Astrocyte (in vitro differentiated cells and primary cell): ENCODE measurements at regions not wholly inside any gene's neighbourhood (a gene's known extent, or its start where the extent isn't known, plus 50 kb on each side); places are given as distances from the start of the nearest gene placed in this dataset.

ENCODE experiments used
- DNase-seq: peaks from one replicate; pipeline ENCODE4 v3.0.0-alpha.2; 2010; ENCODE audit warnings: low read depth
- FAIRE-seq: peaks from 2 replicates; lab custom pipeline; 2011; peaks lifted over from hg19 to GRCh38; lab: Jason Lieb, UNC
- H2AFZ ChIP-seq: 2 replicates; pipeline ENCODE4 v1.6.0; 2012; ENCODE audit warnings: low read depth, low read length, inconsistent platforms
- H3K27ac ChIP-seq: 2 replicates; pipeline ENCODE4 v1.5.1; 2011; ENCODE audit warnings: low read depth, low read length, inconsistent platforms
- H3K27me3 ChIP-seq: 2 replicates; pipeline ENCODE4 v1.6.0; 2011; ENCODE audit warnings: low read length, inconsistent platforms; ENCODE audit not compliant: insufficient read depth
- H3K36me3 ChIP-seq: 2 replicates; pipeline ENCODE4 v1.5.1; 2011; ENCODE audit warnings: low read length, inconsistent platforms; ENCODE audit not compliant: insufficient read depth
- H3K4me1 ChIP-seq: 2 replicates; pipeline ENCODE4 v1.5.1; 2011; ENCODE audit warnings: low read length, inconsistent platforms; ENCODE audit not compliant: insufficient read depth
- H3K4me2 ChIP-seq: 2 replicates; pipeline ENCODE4 v1.6.0; 2012; ENCODE audit warnings: low read length, inconsistent platforms
- H3K4me3 ChIP-seq: 2 replicates; pipeline ENCODE4 v1.5.1; 2011; ENCODE audit warnings: low read depth, mild to moderate bottlenecking, low read length, inconsistent platforms; ENCODE audit not compliant: insufficient read depth
- H3K79me2 ChIP-seq: 2 replicates; pipeline ENCODE4 v1.6.0; 2012; ENCODE audit warnings: mild to moderate bottlenecking, low read length, inconsistent platforms; ENCODE audit not compliant: insufficient read depth
- H3K9ac ChIP-seq: 2 replicates; pipeline ENCODE4 v1.6.0; 2012; ENCODE audit warnings: mild to moderate bottlenecking, low read length, inconsistent platforms
- H3K9me3 ChIP-seq: 2 replicates; pipeline ENCODE4 v1.5.1; 2012; ENCODE audit warnings: low read depth, mild to moderate bottlenecking, low read length, inconsistent platforms; ENCODE audit not compliant: insufficient read depth
- H4K20me1 ChIP-seq: 2 replicates; pipeline ENCODE4 v1.6.0; 2012; ENCODE audit warnings: low read length, inconsistent platforms; ENCODE audit not compliant: insufficient read depth
- H3K27ac Mint-ChIP-seq: one replicate; pipeline ENCODE4 v1.8.0; 2021; ENCODE audit warnings: mild to moderate bottlenecking, mixed read lengths; ENCODE audit not compliant: unreplicated experiment
- H3K27me3 Mint-ChIP-seq: one replicate; pipeline ENCODE4 v1.8.0; 2021; ENCODE audit warnings: low read depth, mixed read lengths; ENCODE audit not compliant: unreplicated experiment
- H3K36me3 Mint-ChIP-seq: one replicate; pipeline ENCODE4 v1.8.0; 2021; ENCODE audit warnings: low read depth, mixed read lengths; ENCODE audit not compliant: unreplicated experiment
- H3K4me1 Mint-ChIP-seq: one replicate; pipeline ENCODE4 v1.8.0; 2021; ENCODE audit warnings: low read depth, mixed read lengths; ENCODE audit not compliant: unreplicated experiment
- H3K4me3 Mint-ChIP-seq: one replicate; pipeline ENCODE4 v1.8.0; 2021; ENCODE audit warnings: mild to moderate bottlenecking, moderate library complexity, mixed read lengths; ENCODE audit not compliant: unreplicated experiment
- H3K9me3 Mint-ChIP-seq: one replicate; pipeline ENCODE4 v1.8.0; 2021; ENCODE audit warnings: mild to moderate bottlenecking, mixed read lengths; ENCODE audit not compliant: unreplicated experiment
- CTCF ChIP-seq: IDR thresholded peaks from 2 replicates; pipeline ENCODE4 v1.5.1; 2011; ENCODE audit warnings: low read depth, mild to moderate bottlenecking, inconsistent platforms, low read length, moderate library complexity; ENCODE audit not compliant: insufficient read depth
- EZH2 ChIP-seq: IDR thresholded peaks from 2 replicates; pipeline ENCODE4 v1.6.1; 2012; ENCODE audit warnings: mild to moderate bottlenecking, low read length, inconsistent platforms; ENCODE audit not compliant: insufficient read depth

- FAIRE-seq: no peak
- H3K4me2 ChIP-seq: no peak overlapping the region
- H3K9me3 Mint-ChIP-seq: no peaks in the 10 kb centered on the region
- H3K36me3 Mint-ChIP-seq: no peaks in the 10 kb centered on the region
- no peaks in the 10 kb centered on the region for H3K36me3 ChIP-seq
- no peak overlapping the region for H2AFZ ChIP-seq
- no peak for DNase-seq
- H3K27me3 ChIP-seq: no peaks in the 10 kb centered on the region
- H3K79me2 ChIP-seq: no peaks in the 10 kb centered on the region
- no peak for TF ChIP-seq CTCF
- TF ChIP-seq EZH2: no peak
- H3K4me3 Mint-ChIP-seq: no peak overlapping the region
- H3K4me1 Mint-ChIP-seq: no peaks in the 10 kb centered on the region
- no peak overlapping the region for H3K27ac ChIP-seq
- no peak overlapping the region for H3K4me3 ChIP-seq
- H4K20me1 ChIP-seq: no peaks in the 10 kb centered on the region
- H3K4me1 ChIP-seq: no peaks in the 10 kb centered on the region
- H3K9ac ChIP-seq: no peak overlapping the region
- H3K27ac Mint-ChIP-seq: no peak overlapping the region
- no peaks in the 10 kb centered on the region for H3K27me3 Mint-ChIP-seq
- H3K9me3 ChIP-seq: no peaks in the 10 kb centered on the region
Observed at GRCh38 chr3:110473405-110473804, 598.2 kb upstream of the NECTIN3 start.

GRCh38 chr3:110474397-110474796 is 597.2 kb upstream of the NECTIN3 start:
- no peak overlapping the region for H3K9ac ChIP-seq
- H3K27ac Mint-ChIP-seq: no peak overlapping the region
- no peak overlapping the region for H3K4me2 ChIP-seq
- peaks cover 2% of the 10 kb centered on the region for H3K4me1 Mint-ChIP-seq
- no peak overlapping the region for H3K4me3 ChIP-seq
- DNase-seq: no peak
- no peaks in the 10 kb centered on the region for H4K20me1 ChIP-seq
- H3K27me3 ChIP-seq: no peaks in the 10 kb centered on the region
- H3K4me1 ChIP-seq: no peaks in the 10 kb centered on the region
- no peaks in the 10 kb centered on the region for H3K36me3 Mint-ChIP-seq
- no peaks in the 10 kb centered on the region for H3K36me3 ChIP-seq
- H3K27ac ChIP-seq: no peak overlapping the region
- no peaks in the 10 kb centered on the region for H3K9me3 Mint-ChIP-seq
- TF ChIP-seq CTCF: no peak
- TF ChIP-seq EZH2: no peak
- no peak overlapping the region for H2AFZ ChIP-seq
- H3K9me3 ChIP-seq: no peaks in the 10 kb centered on the region
- no peak overlapping the region for H3K4me3 Mint-ChIP-seq
- no peaks in the 10 kb centered on the region for H3K79me2 ChIP-seq
- no peak for FAIRE-seq
- no peaks in the 10 kb centered on the region for H3K27me3 Mint-ChIP-seq

- Histone ChIP-seq H3K36me3 (no peaks in the 10 kb centered on the region), H3K4me1 (no peaks in the 10 kb centered on the region), H3K4me3 (no peak overlapping the region), H3K27ac (no peak overlapping the region), H4K20me1 (no peaks in the 10 kb centered on the region), H3K9me3 (no peaks in the 10 kb centered on the region), H3K9ac (no peak overlapping the region), H3K4me2 (no peak overlapping the region), H2AFZ (no peak overlapping the region), H3K27me3 (no peaks in the 10 kb centered on the region), H3K79me2 (no peaks in the 10 kb centered on the region)
- no peaks in the 10 kb centered on the region for H3K36me3 Mint-ChIP-seq
- H3K9me3 Mint-ChIP-seq: peaks cover 3% of the 10 kb centered on the region
- no peak for DNase-seq
- no peak overlapping the region for H3K27ac Mint-ChIP-seq
- H3K4me3 Mint-ChIP-seq: no peak overlapping the region
- H3K4me1 Mint-ChIP-seq: peaks cover 2% of the 10 kb centered on the region
- TF ChIP-seq EZH2 (no peak), CTCF (no peak)
- H3K27me3 Mint-ChIP-seq: no peaks in the 10 kb centered on the region
- FAIRE-seq: peak; percentile 37
Observed at GRCh38 chr3:110478377-110479054, 593.1 kb upstream of the NECTIN3 start.
